Inflammatory macrophage treated with lipopolysaccharide for 1 hour (primary cell): ENCODE measurements at regions not wholly inside any gene's neighbourhood (a gene's known extent, or its start where the extent isn't known, plus 50 kb on each side); places are given as distances from the start of the nearest gene placed in this dataset.

Experiments used
- DNase-seq, 2 donors: peaks; one replicate each; pipeline ENCODE4 v3.0.0-alpha.2; 2020 to 2022

- DNase-seq = peak; percentile 18 to 51
Measured at GRCh38 chr3:39751286-39751685, 58.1 kb upstream of the MYRIP start.

GRCh38 chr3:39752019-39752637 lies 57.3 kb upstream of the MYRIP start:
- DNase-seq = no peak

GRCh38 chr3:39752751-39753150 lies 56.7 kb upstream of the MYRIP start:
- no peak for DNase-seq

- no peak for DNase-seq
Measured at GRCh38 chr3:39753391-39753790, 56.0 kb upstream of the MYRIP start.

- DNase-seq = no peak
Measured at GRCh38 chr3:39754549-39754948, 54.9 kb upstream of the MYRIP start.

GRCh38 chr3:39755100-39755499 lies 54.3 kb upstream of the MYRIP start:
- DNase-seq = no peak

GRCh38 chr3:39757307-39757706 lies 52.1 kb upstream of the MYRIP start:
- no peak for DNase-seq
